Upper lobe of left lung (tissue), 6 donors: ENCODE measurements at regions not wholly inside any gene's neighbourhood (a gene's known extent, or its start where the extent isn't known, plus 50 kb on each side); places are given as distances from the start of the nearest gene placed in this dataset.

Experiments
- ATAC-seq, 2 donors: fragments of 200-7000 bp; cut with Tn5 transposase; one replicate each; pipeline ENCODE4 v1.9.1; 2022; ENCODE audit warnings: mild to moderate bottlenecking in 2 of 2, moderate library complexity in 2 of 2; ENCODE audit not compliant: low FRiP score in 2 of 2
- DNase-seq, 2 donors: peaks; one replicate each; pipeline ENCODE4 v3.0.0-alpha.2; 2019 to 2020
- H3K27ac ChIP-seq, 4 donors: fragments of 200-600 bp; sonication (generic); one replicate each; pipeline ENCODE4 v1.5.1; 2016 to 2019
- H3K27me3 ChIP-seq, 4 donors: fragments of 200-600 bp; sonication (generic); one replicate each; pipeline ENCODE4 v1.5.1; 2017 to 2019
- H3K36me3 ChIP-seq, 4 donors: fragments of 200-600 bp; sonication (generic); one replicate each; pipeline ENCODE4 v1.5.1; 2016 to 2019
- H3K4me1 ChIP-seq, 4 donors: fragments of 200-600 bp; sonication (generic); one replicate each; pipeline ENCODE4 v1.5.1; 2018 to 2019
- H3K4me3 ChIP-seq, 4 donors: fragments of 200-600 bp; sonication (generic); one replicate each; pipeline ENCODE4 v1.5.1; 2017 to 2019; ENCODE audit warnings: mild to moderate bottlenecking in 2 of 4, moderate library complexity in 1 of 4
- H3K9me3 ChIP-seq, 4 donors: fragments of 200-600 bp; sonication (generic); one replicate each; pipeline ENCODE4 v1.5.1; 2018 to 2019
- CTCF ChIP-seq, 6 experiments: fragments of 450-650 bp in 4 of 6; fragments of 200-600 bp in 2 of 6; sonication (generic) in 2 of 6; IDR thresholded peaks; one replicate each; pipeline ENCODE4 v1.5.1; 2016 to 2019; ENCODE audit warnings: antibody characterized with exemption in 6 of 6
- EP300 ChIP-seq, 4 donors: sonication (generic); formaldehyde crosslinking; IDR thresholded peaks; one replicate each; pipeline ENCODE4 v1.5.1; 2017; ENCODE audit warnings: antibody characterized with exemption in 4 of 4, control low read depth in 2 of 4
- POLR2A ChIP-seq, 4 donors: fragments of 450-650 bp; IDR thresholded peaks; one replicate each; pipeline ENCODE4 v1.5.1; 2016 to 2017; ENCODE audit warnings: antibody characterized with exemption in 4 of 4, mild to moderate bottlenecking in 2 of 4
- POLR2AphosphoS5 ChIP-seq, 2 donors: sonication (generic); formaldehyde crosslinking; IDR thresholded peaks; one replicate each; pipeline ENCODE4 v1.5.1; 2017; ENCODE audit warnings: antibody characterized with exemption in 2 of 2
- WGBS, 2 donors: methylation state at CpG; one replicate each; pipeline ENCODE4 v1.1.5; 2017 to 2018; 5-methylcytosine and 5-hydroxymethylcytosine counted together
- donor health status: DM: no; HTN: no; CAD: no; lungs with moderate emphysema.
- donor health status: DM: no; HTN: yes; CAD: no; lungs with severe emphysema.

GRCh38 chr2:16958266-16958665, 292.6 kb upstream of the CYRIA start:
- WGBS, 2 donors, result 81 to 83% methylated on average over 4 of the region's 4 CpGs
- Histone ChIP-seq H3K27me3 (no peaks in the 10 kb centered on the region), H3K27ac (no peak overlapping the region), H3K4me3 (no peak overlapping the region), H3K9me3 (no peaks in the 10 kb centered on the region), H3K36me3 (no peaks in the 10 kb centered on the region), H3K4me1 (no peaks in the 10 kb centered on the region)
- ATAC-seq (no peak), DNase-seq (no peak)
- no peak for TF ChIP-seq CTCF (IDR thresholded peaks at IDR 0.05)
- no peak for TF ChIP-seq POLR2AphosphoS5 (IDR thresholded peaks at IDR 0.05)
- TF ChIP-seq POLR2A (IDR thresholded peaks at IDR 0.05), result no peak
- no peak for TF ChIP-seq EP300 (IDR thresholded peaks at IDR 0.05)

- no peaks in the 10 kb centered on the region for H3K9me3 ChIP-seq
- no peak for DNase-seq
- H3K27me3 ChIP-seq, result no peaks in the 10 kb centered on the region
- 80 to 82% methylated on average over 1 of the region's 1 CpG for WGBS, 2 donors
- no peak overlapping the region for H3K27ac ChIP-seq
- no peak overlapping the region for H3K4me3 ChIP-seq
- no peaks in the 10 kb centered on the region for H3K36me3 ChIP-seq
- H3K4me1 ChIP-seq, result no peaks in the 10 kb centered on the region
- no peak for TF ChIP-seq POLR2AphosphoS5 (IDR thresholded peaks at IDR 0.05)
- ATAC-seq, result no peak
Measured at GRCh38 chr2:16952805-16953204, 287.2 kb upstream of the CYRIA start.

- TF ChIP-seq CTCF (IDR thresholded peaks at IDR 0.05), result no peak
- no peak for TF ChIP-seq EP300 (IDR thresholded peaks at IDR 0.05)
- TF ChIP-seq POLR2AphosphoS5 (IDR thresholded peaks at IDR 0.05), result no peak
- TF ChIP-seq POLR2A (IDR thresholded peaks at IDR 0.05), result no peak
Measured at GRCh38 chr2:16952368-16952767, 286.7 kb upstream of the CYRIA start.

GRCh38 chr2:16950436-16950835, 284.8 kb upstream of the CYRIA start:
- Histone ChIP-seq H3K4me1 (no peaks in the 10 kb centered on the region), H3K9me3 (no peaks in the 10 kb centered on the region), H3K36me3 (no peaks in the 10 kb centered on the region), H3K27me3 (no peaks in the 10 kb centered on the region), H3K4me3 (no peak overlapping the region), H3K27ac (no peak overlapping the region)
- no peak for DNase-seq
- WGBS, 2 donors, result 74 to 76% methylated on average over 2 of the region's 2 CpGs
- no peak for ATAC-seq
- no peak for TF ChIP-seq POLR2AphosphoS5 (IDR thresholded peaks at IDR 0.05)
- no peak for TF ChIP-seq EP300 (IDR thresholded peaks at IDR 0.05)
- TF ChIP-seq POLR2A (IDR thresholded peaks at IDR 0.05), result no peak
- no peak for TF ChIP-seq CTCF (IDR thresholded peaks at IDR 0.05)

More at GRCh38 chr2:16952368-16952767, 286.7 kb upstream of the CYRIA start:
- H3K4me3 ChIP-seq, result no peak overlapping the region
- no peaks in the 10 kb centered on the region for H3K9me3 ChIP-seq
- H3K27ac ChIP-seq, result no peak overlapping the region
- DNase-seq (no peak), ATAC-seq (no peak)
- H3K27me3 ChIP-seq, result no peaks in the 10 kb centered on the region
- no peaks in the 10 kb centered on the region for H3K4me1 ChIP-seq
- no peaks in the 10 kb centered on the region for H3K36me3 ChIP-seq

GRCh38 chr2:16948710-16949109, 283.1 kb upstream of the CYRIA start:
- no peak for TF ChIP-seq POLR2AphosphoS5 (IDR thresholded peaks at IDR 0.05)
- TF ChIP-seq EP300 (IDR thresholded peaks at IDR 0.05), result no peak
- no peak for TF ChIP-seq CTCF (IDR thresholded peaks at IDR 0.05)
- TF ChIP-seq POLR2A (IDR thresholded peaks at IDR 0.05), result no peak
- H3K4me1 ChIP-seq, result no peaks in the 10 kb centered on the region
- H3K27ac ChIP-seq, result no peak overlapping the region
- no peak overlapping the region for H3K4me3 ChIP-seq
- ATAC-seq (no peak), DNase-seq (no peak)
- no peaks in the 10 kb centered on the region for H3K27me3 ChIP-seq
- H3K36me3 ChIP-seq, result no peaks in the 10 kb centered on the region
- no peaks in the 10 kb centered on the region for H3K9me3 ChIP-seq
